Thymus (tissue), 11 donors: ENCODE measurements at regions not wholly inside any gene's neighbourhood (a gene's known extent, or its start where the extent isn't known, plus 50 kb on each side); places are given as distances from the start of the nearest gene placed in this dataset.

Source experiments
- DNase-seq, 9 donors: peaks; one replicate each; pipeline ENCODE4 v3.0.0-alpha.2; 2013; ENCODE audit warnings: low spot score in 9 of 9, low read depth in 6 of 9, missing footprints in 1 of 9
- H3K27ac ChIP-seq, 2 donors: one replicate each; pipeline ENCODE4 v1.5.1; 2013; ENCODE audit warnings: control low read depth in 1 of 2, low read depth in 1 of 2, low read length in 1 of 2, mild to moderate bottlenecking in 1 of 2, moderate library complexity in 1 of 2
- H3K27me3 ChIP-seq, 2 donors: one replicate each; pipeline ENCODE4 v1.5.1; 2013; ENCODE audit warnings: low read length in 1 of 2; ENCODE audit not compliant: control insufficient read depth in 2 of 2, insufficient read depth in 1 of 2
- H3K36me3 ChIP-seq, 2 donors: one replicate each; pipeline ENCODE4 v1.5.1; 2013; ENCODE audit warnings: low read length in 1 of 2, mild to moderate bottlenecking in 1 of 2, moderate library complexity in 1 of 2; ENCODE audit not compliant: control insufficient read depth in 2 of 2, insufficient read depth in 2 of 2
- H3K4me1 ChIP-seq, 2 donors: one replicate each; pipeline ENCODE4 v1.5.1; 2013; ENCODE audit warnings: low read length in 2 of 2; ENCODE audit not compliant: control insufficient read depth in 2 of 2, insufficient read depth in 2 of 2
- H3K4me3 ChIP-seq, 2 donors: one replicate each; pipeline ENCODE4 v1.5.1; 2013; ENCODE audit warnings: low read length in 2 of 2, control low read depth in 1 of 2, mild to moderate bottlenecking in 1 of 2
- H3K9me3 ChIP-seq, 2 donors: one replicate each; pipeline ENCODE4 v1.5.1; 2013; ENCODE audit warnings: low read length in 1 of 2, mild to moderate bottlenecking in 1 of 2; ENCODE audit not compliant: control insufficient read depth in 2 of 2, insufficient read depth in 1 of 2
- WGBS: extraction: QIAGEN DNeasy Blood & Tissue Kit; methylation state at CpG from one replicate; pipeline ENCODE4 v1.1.7; 2013; 5-methylcytosine and 5-hydroxymethylcytosine counted together
- donor health status: healthy.

GRCh38 chrX:114127411-114128025, 456.4 kb upstream of the HTR2C start:
- no peaks in the 10 kb centered on the region for H3K4me1 ChIP-seq
- no peak overlapping the region for H3K27ac ChIP-seq
- H3K36me3 ChIP-seq = no peaks in the 10 kb centered on the region
- no peak for DNase-seq
- H3K9me3 ChIP-seq = no peaks in the 10 kb centered on the region
- H3K4me3 ChIP-seq = no peak overlapping the region
- H3K27me3 ChIP-seq = no peaks in the 10 kb centered on the region
- 92% methylated on average over 13 of the region's 13 CpGs for WGBS

- H3K27ac ChIP-seq = no peak overlapping the region
- WGBS = 95% methylated on average over 5 of the region's 5 CpGs
These were observed 456.9 kb upstream of the HTR2C start for GRCh38 chrX:114127005-114127404.

GRCh38 chrX:114101081-114101480, 482.8 kb upstream of the HTR2C start:
- no peaks in the 10 kb centered on the region for H3K36me3 ChIP-seq
- H3K27me3 ChIP-seq = no peaks in the 10 kb centered on the region
- no peaks in the 10 kb centered on the region for H3K9me3 ChIP-seq
- no peak overlapping the region for H3K4me3 ChIP-seq
- DNase-seq = no peak
- H3K27ac ChIP-seq = no peak overlapping the region
- no peaks in the 10 kb centered on the region for H3K4me1 ChIP-seq
- 37% methylated on average over 3 of the region's 3 CpGs for WGBS

More at GRCh38 chrX:114127005-114127404, 456.9 kb upstream of the HTR2C start:
- Histone ChIP-seq H3K4me3 (no peak overlapping the region), H3K4me1 (no peaks in the 10 kb centered on the region), H3K36me3 (no peaks in the 10 kb centered on the region), H3K27me3 (no peaks in the 10 kb centered on the region), H3K9me3 (no peaks in the 10 kb centered on the region)
- no peak for DNase-seq

GRCh38 chrX:114097866-114098265, 486.0 kb upstream of the HTR2C start:
- H3K9me3 ChIP-seq = no peaks in the 10 kb centered on the region
- no peaks in the 10 kb centered on the region for H3K36me3 ChIP-seq
- H3K27ac ChIP-seq = no peak overlapping the region
- H3K4me3 ChIP-seq = no peak overlapping the region
- H3K27me3 ChIP-seq = no peaks in the 10 kb centered on the region
- no peak for DNase-seq
- H3K4me1 ChIP-seq = no peaks in the 10 kb centered on the region
- WGBS = 87% methylated on average over 2 of the region's 2 CpGs

- no peak overlapping the region for H3K27ac ChIP-seq
- no peaks in the 10 kb centered on the region for H3K9me3 ChIP-seq
- no peak overlapping the region for H3K4me3 ChIP-seq
- no peaks in the 10 kb centered on the region for H3K4me1 ChIP-seq
- no peaks in the 10 kb centered on the region for H3K27me3 ChIP-seq
- no peak for DNase-seq
- WGBS = 100% methylated on average over 1 of the region's 1 CpG
- H3K36me3 ChIP-seq = no peaks in the 10 kb centered on the region
These were observed 486.5 kb upstream of the HTR2C start for GRCh38 chrX:114097427-114097826.

- Histone ChIP-seq H3K27me3 (no peaks in the 10 kb centered on the region), H3K4me1 (no peaks in the 10 kb centered on the region), H3K4me3 (no peak overlapping the region), H3K36me3 (no peaks in the 10 kb centered on the region), H3K27ac (no peak overlapping the region), H3K9me3 (no peaks in the 10 kb centered on the region)
- DNase-seq = no peak
- WGBS = 87% methylated on average over 3 of the region's 3 CpGs
These were observed 488.1 kb upstream of the HTR2C start for GRCh38 chrX:114095789-114096188.

GRCh38 chrX:114087543-114087942, 496.3 kb upstream of the HTR2C start:
- WGBS = 81% methylated on average over 1 of the region's 1 CpG
- no peak for DNase-seq
- Histone ChIP-seq H3K4me3 (no peak overlapping the region), H3K27ac (no peak overlapping the region), H3K27me3 (no peaks in the 10 kb centered on the region), H3K9me3 (no peaks in the 10 kb centered on the region), H3K4me1 (no peaks in the 10 kb centered on the region), H3K36me3 (no peaks in the 10 kb centered on the region)

GRCh38 chrX:114077773-114078172, 506.1 kb upstream of the HTR2C start:
- Histone ChIP-seq H3K27me3 (no peaks in the 10 kb centered on the region), H3K27ac (no peak overlapping the region), H3K36me3 (no peaks in the 10 kb centered on the region), H3K4me1 (no peaks in the 10 kb centered on the region), H3K4me3 (no peak overlapping the region), H3K9me3 (no peaks in the 10 kb centered on the region)
- whole genome bisulfite sequencing = 64% methylated on average over 3 of the region's 3 CpGs
- no peak for DNase-seq

- H3K27ac ChIP-seq = no peak overlapping the region
- H3K27me3 ChIP-seq = no peaks in the 10 kb centered on the region
- no peaks in the 10 kb centered on the region for H3K9me3 ChIP-seq
- H3K36me3 ChIP-seq = no peaks in the 10 kb centered on the region
- 82% methylated on average over 4 of the region's 4 CpGs for WGBS
- H3K4me3 ChIP-seq = no peak overlapping the region
- H3K4me1 ChIP-seq = no peaks in the 10 kb centered on the region
- no peak for DNase-seq
These were observed 508.7 kb upstream of the HTR2C start for GRCh38 chrX:114075073-114075673.
